T-helper 17 cell (primary cell): ENCODE measurements at regions not wholly inside any gene's neighbourhood (a gene's known extent, or its start where the extent isn't known, plus 50 kb on each side); places are given as distances from the start of the nearest gene placed in this dataset.

ENCODE experiments used
- ATAC-seq: fragments of 150-1000 bp; cut with Tn5 transposase; 2 replicates; pipeline ENCODE4 v1.10.0; 2021; ENCODE audit warnings: mild to moderate bottlenecking, moderate library complexity
- DNase-seq, 3 donors: peaks; one replicate each; pipeline versions ENCODE4 v3.0.0 to v3.0.0-alpha.2; 2020 to 2021
- H3K9me3 ChIP-seq: one replicate; pipeline ENCODE4 v1.7.0; 2013; ENCODE audit warnings: low read length, mild to moderate bottlenecking; ENCODE audit not compliant: control insufficient read depth, poor library complexity, severe bottlenecking
- H3K27ac Mint-ChIP-seq: one replicate; pipeline ENCODE4 v1.8.0; 2022; ENCODE audit warnings: mild to moderate bottlenecking, moderate library complexity, mixed read lengths
- H3K27me3 Mint-ChIP-seq: one replicate; pipeline ENCODE4 v1.8.0; 2022; ENCODE audit warnings: mixed read lengths
- H3K36me3 Mint-ChIP-seq: one replicate; pipeline ENCODE4 v1.8.0; 2022; ENCODE audit warnings: low read depth, mixed read lengths
- H3K4me1 Mint-ChIP-seq: one replicate; pipeline ENCODE4 v1.8.0; 2022; ENCODE audit warnings: mild to moderate bottlenecking, mixed read lengths
- H3K4me3 Mint-ChIP-seq: one replicate; pipeline ENCODE4 v1.8.0; 2022; ENCODE audit warnings: mild to moderate bottlenecking, moderate library complexity, mixed read lengths

DNA sequence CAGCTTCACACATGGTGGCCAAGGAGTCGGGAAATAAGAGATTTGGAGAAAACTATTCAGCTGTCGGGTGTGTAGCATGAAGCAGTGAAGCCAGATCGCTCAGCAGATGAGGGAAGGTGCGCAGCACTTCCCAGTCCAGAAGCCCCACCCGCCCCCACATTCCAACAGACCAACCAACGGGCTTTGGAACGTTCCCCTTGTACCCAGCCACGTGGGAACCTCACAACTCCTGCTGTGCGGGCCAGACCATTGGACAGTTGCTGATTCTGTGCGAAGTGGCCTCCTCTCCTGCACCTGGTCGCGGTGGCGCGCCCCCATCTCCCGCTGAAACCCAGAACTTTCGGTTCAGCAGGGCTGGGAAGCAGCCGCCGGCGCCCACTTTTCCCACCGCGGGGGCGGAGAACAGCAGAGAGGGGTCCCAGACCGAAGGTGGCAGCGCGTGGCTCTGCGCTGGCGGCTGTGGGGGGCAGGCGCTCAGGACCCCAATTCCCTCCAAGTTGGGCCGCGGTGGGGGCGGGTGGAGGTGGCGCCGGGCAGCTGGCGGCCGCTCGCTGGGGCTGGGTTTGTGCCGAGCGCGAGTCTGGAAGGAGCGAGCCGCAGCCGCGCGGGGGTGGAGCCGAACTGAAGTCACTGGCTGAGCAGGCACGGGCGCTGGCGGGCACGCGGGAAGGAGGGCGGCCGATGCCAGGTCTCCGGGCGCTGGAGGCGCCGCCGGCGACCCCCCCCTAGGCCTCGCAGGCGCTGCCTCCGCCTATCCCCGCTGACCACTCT, 1301.5 kb upstream of the SORCS1 start:
- H3K9me3 ChIP-seq: peaks cover 4% of the 10 kb centered on the region
- Mint-ChIP-seq H3K27me3 (no peaks in the 10 kb centered on the region), H3K27ac (no peak overlapping the region), H3K36me3 (no peaks in the 10 kb centered on the region), H3K4me3 (no peak overlapping the region), H3K4me1 (no peaks in the 10 kb centered on the region)
- no peak for DNase-seq
- no peak for ATAC-seq

DNA sequence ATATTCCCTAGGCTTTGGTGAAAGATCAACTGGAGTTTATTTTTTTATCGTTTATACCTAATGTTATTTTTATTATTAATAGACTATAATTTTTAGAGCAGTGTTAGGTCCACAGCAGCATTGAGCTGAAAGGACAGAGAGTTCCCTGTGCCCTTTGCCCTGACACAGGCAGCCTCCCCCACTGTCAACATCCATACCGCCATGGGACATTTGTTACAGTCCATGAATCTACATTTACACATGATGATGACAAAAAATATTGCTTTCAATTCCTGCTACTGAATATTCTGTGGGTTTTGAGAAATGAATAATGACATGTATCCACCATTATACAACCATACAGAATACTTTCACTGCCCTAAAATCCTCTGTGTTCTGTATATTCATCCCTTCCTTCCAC, 1297.5 kb upstream of the SORCS1 start:
- Mint-ChIP-seq H3K27ac (no peak overlapping the region), H3K4me1 (no peaks in the 10 kb centered on the region), H3K36me3 (no peaks in the 10 kb centered on the region), H3K4me3 (no peak overlapping the region), H3K27me3 (no peaks in the 10 kb centered on the region)
- peaks cover 4% of the 10 kb centered on the region for H3K9me3 ChIP-seq
- DNase-seq (no peak), ATAC-seq (no peak)

DNA sequence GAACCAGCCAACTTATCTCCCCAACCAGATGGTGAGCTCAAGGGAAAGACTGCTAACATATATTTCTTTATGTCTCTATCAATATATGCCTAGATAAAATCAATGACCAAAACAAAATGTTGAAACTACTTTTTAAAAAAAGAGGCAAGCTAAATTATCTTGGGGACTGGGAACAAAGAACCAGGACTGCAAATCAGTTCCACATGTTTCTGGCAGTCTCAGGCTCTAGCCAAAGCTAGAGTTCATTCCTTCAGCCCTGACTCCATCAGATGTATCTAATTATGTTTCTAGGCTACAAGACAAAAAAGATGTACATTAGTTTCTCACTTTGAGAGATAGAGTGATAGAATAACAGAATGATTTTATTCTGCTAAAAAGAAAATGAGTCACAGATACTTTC, 1290.3 kb upstream of the SORCS1 start:
- no peaks in the 10 kb centered on the region for H3K9me3 ChIP-seq
- no peaks in the 10 kb centered on the region for H3K4me1 Mint-ChIP-seq
- no peaks in the 10 kb centered on the region for H3K27me3 Mint-ChIP-seq
- ATAC-seq (no peak), DNase-seq (no peak)
- H3K4me3 Mint-ChIP-seq: no peak overlapping the region
- H3K36me3 Mint-ChIP-seq: no peaks in the 10 kb centered on the region
- H3K27ac Mint-ChIP-seq: no peak overlapping the region

DNA sequence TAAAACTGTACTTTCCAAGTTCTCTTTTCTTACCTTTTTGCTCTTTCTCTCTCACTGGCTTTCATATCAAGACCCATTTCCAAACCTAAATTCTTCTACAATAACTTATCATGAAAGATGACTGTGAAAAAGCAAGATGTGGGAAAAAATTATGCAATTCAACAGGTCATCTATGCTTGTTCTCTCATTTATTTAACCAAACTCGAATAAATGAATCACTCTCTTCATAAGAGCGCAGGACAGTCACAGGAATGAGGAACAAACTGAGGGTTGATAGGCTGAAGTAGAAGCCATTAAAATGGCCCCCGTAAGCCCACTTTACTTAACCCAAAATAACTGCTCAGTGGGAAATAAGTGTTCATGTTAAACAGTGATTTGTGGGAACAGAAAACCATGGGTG, 1289.7 kb upstream of the SORCS1 start:
- H3K9me3 ChIP-seq: no peaks in the 10 kb centered on the region
- Mint-ChIP-seq H3K36me3 (no peaks in the 10 kb centered on the region), H3K4me3 (no peak overlapping the region), H3K27me3 (no peaks in the 10 kb centered on the region), H3K4me1 (no peaks in the 10 kb centered on the region), H3K27ac (no peak overlapping the region)
- ATAC-seq (no peak), DNase-seq (no peak)

DNA sequence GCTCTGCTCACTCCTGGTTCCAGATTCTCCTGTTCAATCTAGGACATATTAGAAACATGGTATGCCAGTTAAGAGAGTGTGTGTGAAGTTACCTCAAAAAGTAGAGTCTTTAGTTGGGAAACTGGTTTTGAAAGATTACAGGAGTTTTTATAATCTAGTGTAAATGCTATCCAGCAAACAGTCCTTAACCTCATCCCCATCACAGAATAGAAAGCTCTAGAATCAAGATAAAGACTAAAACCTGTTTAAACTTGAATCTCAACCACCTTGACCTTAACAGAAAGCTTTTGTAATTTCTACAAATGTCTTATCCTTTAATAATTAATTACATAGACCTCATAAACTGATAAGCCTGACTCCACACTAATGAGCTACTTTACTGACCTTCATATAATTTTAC, 1288.7 kb upstream of the SORCS1 start:
- no peaks in the 10 kb centered on the region for H3K27me3 Mint-ChIP-seq
- ATAC-seq (no peak), DNase-seq (no peak)

DNA sequence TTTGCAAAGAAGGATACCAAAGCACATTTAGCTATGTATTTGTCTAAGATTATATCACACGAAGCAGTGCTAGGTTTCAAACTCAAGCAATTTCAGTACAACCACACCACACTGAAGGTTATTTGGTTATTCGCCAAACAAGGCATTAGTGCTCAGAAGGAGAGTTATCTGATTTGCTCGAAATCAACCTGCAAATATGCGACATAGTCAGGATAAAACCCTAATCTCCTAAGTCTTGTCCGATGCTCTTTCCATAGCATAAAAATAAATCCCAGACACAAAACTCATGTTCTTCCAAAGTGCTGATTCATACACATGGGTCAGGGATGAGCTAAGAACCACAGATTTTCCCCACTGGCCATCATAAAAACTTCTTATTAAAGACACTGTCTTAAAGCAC, 1288.0 kb upstream of the SORCS1 start:
- H3K36me3 Mint-ChIP-seq: no peaks in the 10 kb centered on the region
- DNase-seq (no peak), ATAC-seq (no peak)
- no peaks in the 10 kb centered on the region for H3K27me3 Mint-ChIP-seq
- no peak overlapping the region for H3K27ac Mint-ChIP-seq
- H3K9me3 ChIP-seq: no peaks in the 10 kb centered on the region
- no peak overlapping the region for H3K4me3 Mint-ChIP-seq
- no peaks in the 10 kb centered on the region for H3K4me1 Mint-ChIP-seq

More for the DNA sequence above, 1288.7 kb upstream of the SORCS1 start:
- H3K4me1 Mint-ChIP-seq: no peaks in the 10 kb centered on the region
- H3K4me3 Mint-ChIP-seq: no peak overlapping the region
- no peaks in the 10 kb centered on the region for H3K36me3 Mint-ChIP-seq
- no peak overlapping the region for H3K27ac Mint-ChIP-seq
- H3K9me3 ChIP-seq: no peaks in the 10 kb centered on the region

DNA sequence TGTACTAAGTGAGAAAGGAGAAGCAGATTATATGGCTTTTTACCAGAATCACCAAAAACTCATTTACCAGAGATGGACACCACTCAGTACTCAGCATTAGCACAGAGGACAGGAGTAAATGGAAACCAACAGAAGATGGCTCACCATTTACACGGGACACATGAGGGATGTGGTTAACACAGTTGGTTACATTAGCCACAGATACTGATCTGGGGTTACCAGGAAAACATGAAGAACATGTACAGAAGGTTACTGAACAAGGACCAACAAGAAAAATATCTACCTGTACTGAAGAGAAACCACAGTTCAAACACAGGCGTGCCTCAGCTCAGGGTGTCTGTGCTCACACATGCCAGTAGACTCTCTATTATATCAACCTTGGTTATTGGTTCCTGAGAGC, 1285.8 kb upstream of the SORCS1 start:
- Mint-ChIP-seq H3K27ac (no peak overlapping the region), H3K27me3 (no peaks in the 10 kb centered on the region), H3K36me3 (no peaks in the 10 kb centered on the region), H3K4me3 (no peak overlapping the region), H3K4me1 (no peaks in the 10 kb centered on the region)
- H3K9me3 ChIP-seq: no peaks in the 10 kb centered on the region
- no peak for ATAC-seq
- no peak for DNase-seq

DNA sequence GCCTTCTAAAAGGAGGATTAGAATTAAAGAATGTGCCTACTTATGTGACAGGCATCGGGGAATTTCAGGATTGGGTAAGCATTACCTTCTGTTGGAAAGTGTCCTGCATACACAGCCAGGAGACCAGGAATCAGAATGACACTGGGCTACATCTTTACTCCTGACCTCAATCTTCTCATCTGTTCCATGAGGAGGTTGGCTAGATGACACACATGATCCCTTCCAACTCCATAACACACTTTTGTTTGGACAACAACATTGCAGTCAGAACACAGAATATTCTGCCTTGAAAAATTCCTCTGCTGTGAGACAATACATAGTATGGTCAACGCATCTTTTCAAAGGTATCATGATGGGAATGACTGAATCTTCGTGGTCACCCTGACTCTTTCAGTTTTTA, 1281.2 kb upstream of the SORCS1 start:
- DNase-seq: no peak
- Mint-ChIP-seq H3K27ac (no peak overlapping the region), H3K36me3 (no peaks in the 10 kb centered on the region), H3K4me1 (no peaks in the 10 kb centered on the region), H3K4me3 (no peak overlapping the region), H3K27me3 (no peaks in the 10 kb centered on the region)
- H3K9me3 ChIP-seq: no peaks in the 10 kb centered on the region
- ATAC-seq: no peak

DNA sequence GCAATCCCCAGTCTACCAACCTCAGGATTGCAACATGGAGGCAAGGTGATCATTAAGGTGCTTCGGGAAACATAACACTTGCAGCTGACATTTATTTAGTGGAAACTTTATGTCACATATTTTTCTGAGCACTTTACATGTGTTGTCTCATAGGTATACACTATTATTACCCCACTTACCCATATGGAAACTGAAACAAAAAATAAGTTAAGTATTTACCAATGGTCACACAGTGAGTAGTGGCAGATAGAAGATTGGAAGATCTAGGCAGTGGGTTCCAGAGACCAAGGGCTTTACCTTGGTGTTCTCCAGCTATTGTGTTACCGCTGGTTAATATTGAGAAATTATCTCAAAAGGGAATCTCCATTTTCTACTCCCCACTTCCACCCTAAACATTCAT, 1279.1 kb upstream of the SORCS1 start:
- H3K27ac Mint-ChIP-seq: no peak overlapping the region
- H3K4me3 Mint-ChIP-seq: no peak overlapping the region
- ATAC-seq: no peak
- H3K9me3 ChIP-seq: no peaks in the 10 kb centered on the region
- no peaks in the 10 kb centered on the region for H3K36me3 Mint-ChIP-seq
- no peaks in the 10 kb centered on the region for H3K4me1 Mint-ChIP-seq
- no peaks in the 10 kb centered on the region for H3K27me3 Mint-ChIP-seq
- DNase-seq: no peak

DNA sequence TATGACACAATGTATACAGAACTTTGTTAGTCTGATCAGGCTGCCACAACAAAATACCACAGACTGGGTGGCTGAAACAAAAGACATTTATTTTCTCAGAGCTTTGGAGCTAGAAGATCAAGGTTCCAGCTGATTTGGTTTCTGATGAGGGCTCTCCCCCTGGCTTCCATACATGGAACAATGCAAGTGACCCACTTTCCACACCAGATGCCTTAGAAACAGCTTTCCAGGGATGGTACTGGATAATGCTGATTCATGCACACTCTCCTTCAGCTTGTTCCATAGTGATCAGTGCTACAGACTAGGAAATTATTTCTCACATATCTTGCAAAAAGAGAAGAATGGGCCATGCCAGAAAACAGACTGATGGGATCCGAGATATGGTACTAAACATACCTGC, 1274.9 kb upstream of the SORCS1 start:
- H3K4me3 Mint-ChIP-seq: no peak overlapping the region
- no peaks in the 10 kb centered on the region for H3K27me3 Mint-ChIP-seq
- H3K36me3 Mint-ChIP-seq: no peaks in the 10 kb centered on the region
- no peak for DNase-seq
- H3K27ac Mint-ChIP-seq: no peak overlapping the region
- no peaks in the 10 kb centered on the region for H3K4me1 Mint-ChIP-seq
- peaks cover 3% of the 10 kb centered on the region for H3K9me3 ChIP-seq
- no peak for ATAC-seq

DNA sequence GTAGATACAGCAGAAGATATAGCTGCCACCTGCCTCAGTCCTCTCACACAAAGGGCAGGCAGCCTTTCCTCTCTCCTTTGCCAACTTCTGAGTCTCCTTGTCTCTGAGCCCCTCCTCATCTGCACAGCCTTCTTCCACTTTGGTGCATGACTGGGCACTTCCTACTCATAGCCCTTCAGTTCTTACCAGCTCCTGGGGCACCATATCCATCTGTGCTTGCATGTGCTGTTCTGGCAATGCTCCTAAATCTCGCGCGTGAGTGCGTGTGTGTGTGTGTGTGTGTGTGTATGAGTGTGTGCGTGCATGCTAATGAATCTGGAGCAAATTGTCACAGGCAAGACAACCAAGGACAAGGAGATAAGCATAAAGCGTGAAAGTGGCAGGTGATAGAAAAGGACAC, 1271.6 kb upstream of the SORCS1 start:
- DNase-seq (no peak), ATAC-seq (no peak)
- no peaks in the 10 kb centered on the region for H3K27me3 Mint-ChIP-seq
- H3K36me3 Mint-ChIP-seq: no peaks in the 10 kb centered on the region
- H3K4me3 Mint-ChIP-seq: no peak overlapping the region
- no peak overlapping the region for H3K27ac Mint-ChIP-seq
- H3K4me1 Mint-ChIP-seq: no peaks in the 10 kb centered on the region
- peaks cover 3% of the 10 kb centered on the region for H3K9me3 ChIP-seq

DNA sequence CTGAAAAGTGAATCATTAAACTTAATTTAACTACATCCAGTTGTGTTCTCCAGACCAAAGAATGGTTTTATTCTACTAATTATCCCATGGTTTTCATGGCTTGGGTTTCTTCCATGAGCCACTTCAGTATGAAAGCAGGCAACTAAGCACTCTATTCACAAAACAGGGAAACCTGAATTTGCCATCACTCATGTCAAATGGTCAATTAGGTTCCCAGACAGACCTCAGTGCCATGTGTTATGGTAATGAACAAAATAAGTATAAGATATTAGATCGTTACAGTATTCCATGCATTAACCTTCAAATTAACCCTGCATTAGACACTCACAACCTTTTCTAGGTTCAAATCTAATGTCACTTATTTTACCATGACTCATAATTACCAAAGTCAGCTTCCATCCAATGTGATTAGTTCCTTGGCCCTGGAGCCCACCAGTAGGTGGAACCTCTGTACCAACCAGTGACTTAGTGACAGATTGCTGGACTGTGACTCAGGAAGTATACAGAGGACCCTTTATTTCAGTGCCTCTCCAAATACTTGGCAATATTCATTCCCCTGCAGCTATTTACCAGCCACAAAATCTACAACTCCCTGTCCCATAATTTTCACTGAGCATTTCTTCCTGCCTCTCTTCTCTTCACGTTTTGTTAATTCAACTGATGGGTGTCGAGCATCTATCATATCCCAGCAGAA, 1270.2 kb upstream of the SORCS1 start:
- H3K36me3 Mint-ChIP-seq: no peaks in the 10 kb centered on the region

DNA sequence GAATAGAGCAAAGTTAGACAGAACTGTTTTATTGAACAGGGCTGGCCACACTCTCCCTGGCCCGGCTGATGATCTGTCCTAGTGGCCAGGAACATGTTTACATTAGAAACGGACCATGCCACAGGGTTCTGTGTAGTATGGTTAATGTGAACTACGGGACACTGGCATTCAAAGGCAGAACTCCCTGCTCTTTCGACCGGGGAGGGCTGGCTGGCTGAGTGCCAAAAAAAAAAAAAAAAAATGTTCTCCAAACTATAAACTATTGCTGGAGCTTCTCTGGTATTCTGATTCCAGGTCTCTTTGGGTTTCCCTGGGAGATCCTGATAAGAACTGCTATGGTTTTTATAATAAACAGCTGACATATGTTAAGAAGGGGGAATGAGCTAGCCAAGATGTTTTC, 1262.6 kb upstream of the SORCS1 start:
- no peaks in the 10 kb centered on the region for H3K36me3 Mint-ChIP-seq
- no peak for DNase-seq
- H3K4me3 Mint-ChIP-seq: no peak overlapping the region
- no peaks in the 10 kb centered on the region for H3K4me1 Mint-ChIP-seq
- H3K27me3 Mint-ChIP-seq: no peaks in the 10 kb centered on the region
- no peak for ATAC-seq
- H3K9me3 ChIP-seq: no peaks in the 10 kb centered on the region
- no peak overlapping the region for H3K27ac Mint-ChIP-seq

More for the DNA sequence above, 1270.2 kb upstream of the SORCS1 start:
- H3K9me3 ChIP-seq: peaks cover 3% of the 10 kb centered on the region
- Mint-ChIP-seq H3K4me1 (no peaks in the 10 kb centered on the region), H3K27me3 (no peaks in the 10 kb centered on the region), H3K4me3 (no peak overlapping the region), H3K27ac (no peak overlapping the region)
- no peak for DNase-seq
- no peak for ATAC-seq
